Suprapubic skin (tissue), 4 donors: ENCODE measurements at regions not wholly inside any gene's neighbourhood (a gene's known extent, or its start where the extent isn't known, plus 50 kb on each side); places are given as distances from the start of the nearest gene placed in this dataset.

Experiments
- DNase-seq, 2 donors: peaks; one replicate each; pipeline ENCODE4 v3.0.0-alpha.2; 2019; ENCODE audit warnings: low spot score in 2 of 2
- H3K27ac ChIP-seq: fragments of 200-600 bp; sonication (generic); one replicate; pipeline ENCODE4 v1.5.1; 2019
- H3K27me3 ChIP-seq: fragments of 200-600 bp; sonication (generic); one replicate; pipeline ENCODE4 v1.5.1; 2019
- H3K36me3 ChIP-seq: fragments of 200-600 bp; sonication (generic); one replicate; pipeline ENCODE4 v1.5.1; 2019
- H3K4me1 ChIP-seq: fragments of 200-600 bp; sonication (generic); one replicate; pipeline ENCODE4 v1.5.1; 2019
- H3K4me3 ChIP-seq: fragments of 200-600 bp; sonication (generic); one replicate; pipeline ENCODE4 v1.5.1; 2019; ENCODE audit warnings: mild to moderate bottlenecking
- H3K9me3 ChIP-seq: fragments of 200-600 bp; sonication (generic); one replicate; pipeline ENCODE4 v1.5.1; 2019
- EP300 ChIP-seq: sonication (generic); formaldehyde crosslinking; IDR thresholded peaks from one replicate; pipeline ENCODE4 v1.6.1; 2017; ENCODE audit warnings: antibody characterized with exemption
- POLR2A ChIP-seq, 2 donors: fragments of 450-650 bp; IDR thresholded peaks; one replicate each; pipeline ENCODE4 v1.6.1; 2017; ENCODE audit warnings: antibody characterized with exemption in 2 of 2, mild to moderate bottlenecking in 2 of 2, moderate library complexity in 2 of 2
- POLR2AphosphoS5 ChIP-seq, 3 donors: sonication (generic); formaldehyde crosslinking; IDR thresholded peaks; one replicate each; pipeline ENCODE4 v1.6.1; 2017; ENCODE audit warnings: antibody characterized with exemption in 3 of 3
- WGBS: methylation state at CpG from one replicate; pipeline ENCODE4 v1.1.5; 2018; 5-methylcytosine and 5-hydroxymethylcytosine counted together
- TF ChIP-seq, protein P1 (sequence below), 2 donors: fragments of 200-600 bp in 1 of 2; fragments of 450-650 bp in 1 of 2; sonication (generic) in 1 of 2; IDR thresholded peaks; one replicate each; pipeline ENCODE4 v1.5.1; 2016 to 2019; ENCODE audit warnings: antibody characterized with exemption in 2 of 2, mild to moderate bottlenecking in 1 of 2, moderate library complexity in 1 of 2

GRCh38 chr14:42642787-42643186 lies 1036.1 kb downstream of the LRFN5 start:
- no peaks in the 10 kb centered on the region for H3K36me3 ChIP-seq
- no peaks in the 10 kb centered on the region for H3K4me1 ChIP-seq
- no peak for DNase-seq
- no peaks in the 10 kb centered on the region for H3K9me3 ChIP-seq
- no peak overlapping the region for H3K27ac ChIP-seq
- no peaks in the 10 kb centered on the region for H3K27me3 ChIP-seq
- WGBS, result 91% methylated on average over 3 of the region's 3 CpGs
- H3K4me3 ChIP-seq, result no peak overlapping the region
- no peak for TF ChIP-seq EP300
- no peak for TF ChIP-seq POLR2A (IDR thresholded peaks at IDR 0.05)
- TF ChIP-seq, protein P1, sequence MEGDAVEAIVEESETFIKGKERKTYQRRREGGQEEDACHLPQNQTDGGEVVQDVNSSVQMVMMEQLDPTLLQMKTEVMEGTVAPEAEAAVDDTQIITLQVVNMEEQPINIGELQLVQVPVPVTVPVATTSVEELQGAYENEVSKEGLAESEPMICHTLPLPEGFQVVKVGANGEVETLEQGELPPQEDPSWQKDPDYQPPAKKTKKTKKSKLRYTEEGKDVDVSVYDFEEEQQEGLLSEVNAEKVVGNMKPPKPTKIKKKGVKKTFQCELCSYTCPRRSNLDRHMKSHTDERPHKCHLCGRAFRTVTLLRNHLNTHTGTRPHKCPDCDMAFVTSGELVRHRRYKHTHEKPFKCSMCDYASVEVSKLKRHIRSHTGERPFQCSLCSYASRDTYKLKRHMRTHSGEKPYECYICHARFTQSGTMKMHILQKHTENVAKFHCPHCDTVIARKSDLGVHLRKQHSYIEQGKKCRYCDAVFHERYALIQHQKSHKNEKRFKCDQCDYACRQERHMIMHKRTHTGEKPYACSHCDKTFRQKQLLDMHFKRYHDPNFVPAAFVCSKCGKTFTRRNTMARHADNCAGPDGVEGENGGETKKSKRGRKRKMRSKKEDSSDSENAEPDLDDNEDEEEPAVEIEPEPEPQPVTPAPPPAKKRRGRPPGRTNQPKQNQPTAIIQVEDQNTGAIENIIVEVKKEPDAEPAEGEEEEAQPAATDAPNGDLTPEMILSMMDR (IDR thresholded peaks at IDR 0.05), result no peak
- TF ChIP-seq POLR2AphosphoS5 (IDR thresholded peaks at IDR 0.05), result no peak

GRCh38 chr14:42633504-42634095 lies 1026.9 kb downstream of the LRFN5 start:
- TF ChIP-seq POLR2AphosphoS5 (IDR thresholded peaks at IDR 0.05) (no peak), EP300 (no peak), POLR2A (IDR thresholded peaks at IDR 0.05) (no peak)
- TF ChIP-seq, protein P1 (IDR thresholded peaks at IDR 0.05), result no peak
- Histone ChIP-seq H3K36me3 (no peaks in the 10 kb centered on the region), H3K27me3 (no peaks in the 10 kb centered on the region), H3K9me3 (no peaks in the 10 kb centered on the region), H3K27ac (no peak overlapping the region), H3K4me3 (no peak overlapping the region), H3K4me1 (no peaks in the 10 kb centered on the region)
- 83% methylated on average over 6 of the region's 6 CpGs for WGBS
- DNase-seq, result no peak

DNA sequence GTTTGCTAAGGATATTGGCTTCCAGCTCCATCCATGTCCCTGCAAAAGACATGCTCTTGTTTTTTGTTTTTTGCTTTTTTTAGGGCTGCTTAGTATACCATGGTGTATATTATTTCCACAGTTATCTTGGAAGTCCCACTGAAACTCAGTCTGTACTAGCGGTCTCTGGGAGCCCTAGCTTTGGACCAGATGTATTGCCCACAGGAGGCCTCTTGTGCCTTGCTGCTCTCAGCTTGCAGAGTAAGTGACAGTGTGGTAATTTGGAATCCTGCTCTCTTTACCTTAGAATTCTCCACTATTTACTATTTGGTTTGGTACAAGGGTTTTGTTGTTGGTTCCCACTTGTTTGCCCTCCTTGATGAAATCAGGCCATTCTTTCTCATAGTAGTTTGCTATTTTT lies 1022.9 kb downstream of the LRFN5 start:
- H3K27ac ChIP-seq, result no peak overlapping the region
- 94% methylated on average over 1 of the region's 1 CpG for WGBS
- no peak for TF ChIP-seq EP300
- TF ChIP-seq POLR2A (IDR thresholded peaks at IDR 0.05), result no peak
- TF ChIP-seq POLR2AphosphoS5 (IDR thresholded peaks at IDR 0.05), result no peak
- TF ChIP-seq, protein P1 (IDR thresholded peaks at IDR 0.05), result no peak

GRCh38 chr14:42628602-42629001 lies 1021.9 kb downstream of the LRFN5 start:
- no peak overlapping the region for H3K27ac ChIP-seq
- H3K4me1 ChIP-seq, result no peaks in the 10 kb centered on the region
- no peak overlapping the region for H3K4me3 ChIP-seq
- TF ChIP-seq POLR2A (IDR thresholded peaks at IDR 0.05) (no peak), EP300 (no peak), POLR2AphosphoS5 (IDR thresholded peaks at IDR 0.05) (no peak)
- TF ChIP-seq, protein P1 (IDR thresholded peaks at IDR 0.05), result no peak
- H3K36me3 ChIP-seq, result no peaks in the 10 kb centered on the region
- no peak for DNase-seq
- no peaks in the 10 kb centered on the region for H3K9me3 ChIP-seq
- 75% methylated on average over 1 of the region's 1 CpG for whole genome bisulfite sequencing
- no peaks in the 10 kb centered on the region for H3K27me3 ChIP-seq

More for the DNA sequence above, 1022.9 kb downstream of the LRFN5 start:
- Histone ChIP-seq H3K36me3 (no peaks in the 10 kb centered on the region), H3K9me3 (no peaks in the 10 kb centered on the region), H3K4me3 (no peak overlapping the region), H3K27me3 (no peaks in the 10 kb centered on the region), H3K4me1 (no peaks in the 10 kb centered on the region)
- DNase-seq, result no peak

GRCh38 chr14:42626986-42627385 lies 1020.3 kb downstream of the LRFN5 start:
- Histone ChIP-seq H3K27me3 (no peaks in the 10 kb centered on the region), H3K36me3 (no peaks in the 10 kb centered on the region), H3K9me3 (no peaks in the 10 kb centered on the region), H3K27ac (no peak overlapping the region), H3K4me3 (no peak overlapping the region), H3K4me1 (no peaks in the 10 kb centered on the region)
- TF ChIP-seq, protein P1 (IDR thresholded peaks at IDR 0.05), result no peak
- TF ChIP-seq POLR2AphosphoS5 (IDR thresholded peaks at IDR 0.05) (no peak), EP300 (no peak), POLR2A (IDR thresholded peaks at IDR 0.05) (no peak)
- DNase-seq, result no peak
